Loucy (cell line): ENCODE measurements at regions not wholly inside any gene's neighbourhood (a gene's known extent, or its start where the extent isn't known, plus 50 kb on each side); places are given as distances from the start of the nearest gene placed in this dataset.

Source experiments
- H2AFZ ChIP-seq: fragments of 200-600 bp; sonication (generic); 2 replicates; pipeline ENCODE4 v1.6.0; 2016; ENCODE audit warnings: antibody characterized with exemption, mild to moderate bottlenecking, low read length, moderate library complexity
- H3F3A ChIP-seq: fragments of 200-600 bp; 2 replicates; pipeline ENCODE4 v1.6.0; 2016; ENCODE audit warnings: antibody characterized with exemption, low read depth, mild to moderate bottlenecking
- H3K27me3 ChIP-seq: fragments of 200-600 bp; sonication (generic); 2 replicates; pipeline ENCODE4 v1.6.1; 2014; ENCODE audit warnings: low read length, mild to moderate bottlenecking; ENCODE audit not compliant: insufficient read depth, poor library complexity, severe bottlenecking
- H3K36me3 ChIP-seq: fragments of 200-600 bp; sonication (generic); 2 replicates; pipeline ENCODE4 v1.6.1; 2016; ENCODE audit warnings: low read length; ENCODE audit not compliant: insufficient read depth
- H3K4me1 ChIP-seq: fragments of 200-600 bp; sonication (generic); 2 replicates; pipeline ENCODE4 v1.5.1; 2014; ENCODE audit warnings: low read length, mild to moderate bottlenecking; ENCODE audit not compliant: insufficient read depth, poor library complexity, severe bottlenecking
- H3K4me2 ChIP-seq: fragments of 200-600 bp; sonication (generic); 2 replicates; pipeline ENCODE4 v1.6.0; 2014; ENCODE audit warnings: antibody characterized with exemption, low read length, low read depth, mild to moderate bottlenecking; ENCODE audit not compliant: poor library complexity, severe bottlenecking
- H3K4me3 ChIP-seq: fragments of 200-600 bp; sonication (generic); 2 replicates; pipeline ENCODE4 v1.5.1; 2014; ENCODE audit warnings: low read length, mild to moderate bottlenecking, mixed read lengths; ENCODE audit not compliant: poor library complexity, severe bottlenecking
- H3K79me2 ChIP-seq: fragments of 200-600 bp; sonication (generic); 2 replicates; pipeline ENCODE4 v1.6.1; 2014; ENCODE audit warnings: low read length; ENCODE audit not compliant: insufficient read depth
- H3K9ac ChIP-seq: fragments of 200-600 bp; sonication (generic); 2 replicates; pipeline ENCODE4 v1.6.0; 2014; ENCODE audit warnings: mild to moderate bottlenecking, low read depth, low read length, moderate library complexity; ENCODE audit not compliant: poor library complexity, severe bottlenecking
- H3K9me2 ChIP-seq: fragments of 200-600 bp; sonication (generic); replicated peaks from 2 replicates; pipeline ENCODE4 v1.6.1; 2016; ENCODE audit warnings: low read depth, low read length, mixed read lengths
- H3K9me3 ChIP-seq: fragments of 200-600 bp; sonication (generic); 2 replicates; pipeline ENCODE4 v1.6.1; 2014; ENCODE audit warnings: mild to moderate bottlenecking, antibody characterized with exemption, low read length, low read depth; ENCODE audit not compliant: insufficient read depth
- H4K20me1 ChIP-seq: fragments of 200-600 bp; sonication (generic); 2 replicates; pipeline ENCODE4 v1.6.0; 2014; ENCODE audit warnings: antibody characterized with exemption, low read length, mild to moderate bottlenecking; ENCODE audit not compliant: insufficient read depth, poor library complexity, severe bottlenecking
- EZH2phosphoT487 ChIP-seq: fragments of 200-600 bp; IDR thresholded peaks from 2 replicates; pipeline ENCODE4 v1.6.1; 2018; ENCODE audit warnings: antibody characterized with exemption, mild to moderate bottlenecking, moderate library complexity, borderline replicate concordance
- TF ChIP-seq, protein P1 (sequence below): fragments of 200-600 bp; sonication (generic); conservative IDR thresholded peaks from 2 replicates; pipeline ENCODE4 v1.5.1; 2014; ENCODE audit warnings: mild to moderate bottlenecking, antibody characterized with exemption, low read length

DNA sequence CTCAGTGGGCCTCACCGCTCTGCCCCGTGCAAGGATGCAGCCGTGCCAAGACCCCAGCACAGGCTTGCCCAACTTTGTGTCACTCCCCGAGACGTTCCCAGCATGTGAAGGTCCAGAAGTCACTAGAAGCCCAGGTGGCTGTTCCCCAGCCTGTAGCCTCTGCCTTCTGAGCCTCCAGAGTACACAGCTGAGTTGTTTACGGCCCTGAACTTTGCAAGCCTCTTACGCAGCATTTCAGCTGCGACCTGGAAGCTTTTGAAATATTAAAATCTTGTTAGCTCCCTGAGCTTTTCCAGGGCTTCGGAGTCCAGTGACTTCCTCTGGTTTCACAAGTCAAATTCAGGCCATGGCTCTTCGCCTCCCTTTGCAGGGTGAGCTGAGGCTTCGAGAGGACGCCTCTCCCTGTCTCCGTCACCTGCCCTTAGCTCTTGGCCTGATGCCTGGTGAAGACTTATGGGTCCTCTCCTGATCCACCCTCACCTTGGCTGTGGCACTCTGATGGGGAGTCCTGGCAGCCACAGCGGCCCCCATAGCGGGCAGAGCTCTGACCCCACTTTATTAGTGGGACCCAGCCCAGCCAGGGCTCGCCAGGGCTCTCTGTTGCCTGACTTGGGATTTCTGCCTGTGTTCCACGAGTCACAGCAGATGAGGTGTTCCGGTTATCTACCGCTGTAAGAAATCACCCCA, 76.5 kb upstream of the HPCAL1 start:
- H3K4me3 ChIP-seq: no peak overlapping the region

DNA sequence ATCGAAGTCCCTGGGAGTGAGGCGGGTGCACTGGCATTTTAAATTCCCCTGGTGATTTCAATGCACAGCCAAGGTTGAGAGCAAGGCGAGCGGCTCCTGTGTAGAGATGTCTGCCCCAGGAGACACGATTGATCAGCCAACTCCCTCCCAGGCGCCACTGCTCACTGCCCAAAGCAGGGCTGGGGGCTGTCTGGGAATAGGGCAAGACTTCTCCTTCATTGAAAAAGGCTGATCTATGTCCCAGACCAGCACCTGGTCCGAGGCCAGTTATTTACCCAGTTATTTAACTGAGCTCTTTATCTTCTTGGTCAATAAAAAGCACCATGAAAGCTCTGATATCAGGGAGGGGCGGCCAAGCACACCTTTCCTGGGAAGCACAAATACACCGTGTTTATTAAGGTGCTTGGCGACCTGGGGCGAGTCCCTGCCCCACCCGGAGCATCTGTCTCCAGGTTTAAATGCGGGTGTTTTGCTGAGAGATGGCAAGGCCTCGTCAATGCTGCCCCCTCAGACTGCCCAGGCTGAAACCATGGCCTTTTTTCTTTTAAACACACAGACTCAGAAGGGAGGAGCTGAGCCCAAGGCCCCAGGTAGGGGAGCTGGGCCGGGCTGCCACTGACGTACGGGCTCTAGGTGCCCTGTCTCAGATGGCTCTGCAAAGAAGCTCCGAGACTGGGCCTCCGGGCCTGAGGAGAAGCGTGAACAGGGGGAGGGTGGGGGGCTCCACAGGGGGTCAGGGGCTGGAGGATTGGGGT, 73.9 kb upstream of the HPCAL1 start:
- H3F3A ChIP-seq: no peaks in the 10 kb centered on the region
- H3K79me2 ChIP-seq: no peaks in the 10 kb centered on the region
- no peaks in the 10 kb centered on the region for H3K36me3 ChIP-seq
- H4K20me1 ChIP-seq: no peaks in the 10 kb centered on the region
- H3K9ac ChIP-seq: no peak overlapping the region
- H3K9me2 ChIP-seq: no peaks in the 10 kb centered on the region
- H3K4me3 ChIP-seq: no peak overlapping the region
- H3K27me3 ChIP-seq: no peaks in the 10 kb centered on the region
- H2AFZ ChIP-seq: no peak overlapping the region
- no peak for TF ChIP-seq EZH2phosphoT487
- TF ChIP-seq, protein P1, sequence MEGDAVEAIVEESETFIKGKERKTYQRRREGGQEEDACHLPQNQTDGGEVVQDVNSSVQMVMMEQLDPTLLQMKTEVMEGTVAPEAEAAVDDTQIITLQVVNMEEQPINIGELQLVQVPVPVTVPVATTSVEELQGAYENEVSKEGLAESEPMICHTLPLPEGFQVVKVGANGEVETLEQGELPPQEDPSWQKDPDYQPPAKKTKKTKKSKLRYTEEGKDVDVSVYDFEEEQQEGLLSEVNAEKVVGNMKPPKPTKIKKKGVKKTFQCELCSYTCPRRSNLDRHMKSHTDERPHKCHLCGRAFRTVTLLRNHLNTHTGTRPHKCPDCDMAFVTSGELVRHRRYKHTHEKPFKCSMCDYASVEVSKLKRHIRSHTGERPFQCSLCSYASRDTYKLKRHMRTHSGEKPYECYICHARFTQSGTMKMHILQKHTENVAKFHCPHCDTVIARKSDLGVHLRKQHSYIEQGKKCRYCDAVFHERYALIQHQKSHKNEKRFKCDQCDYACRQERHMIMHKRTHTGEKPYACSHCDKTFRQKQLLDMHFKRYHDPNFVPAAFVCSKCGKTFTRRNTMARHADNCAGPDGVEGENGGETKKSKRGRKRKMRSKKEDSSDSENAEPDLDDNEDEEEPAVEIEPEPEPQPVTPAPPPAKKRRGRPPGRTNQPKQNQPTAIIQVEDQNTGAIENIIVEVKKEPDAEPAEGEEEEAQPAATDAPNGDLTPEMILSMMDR: no peak
- no peaks in the 10 kb centered on the region for H3K9me3 ChIP-seq
- H3K4me1 ChIP-seq: no peaks in the 10 kb centered on the region
- no peak overlapping the region for H3K4me2 ChIP-seq

More for the DNA sequence above, 76.5 kb upstream of the HPCAL1 start:
- no peak overlapping the region for H3K9ac ChIP-seq
- H3K4me2 ChIP-seq: no peak overlapping the region
- H3K9me2 ChIP-seq: no peaks in the 10 kb centered on the region
- no peaks in the 10 kb centered on the region for H3F3A ChIP-seq
- no peaks in the 10 kb centered on the region for H3K36me3 ChIP-seq
- no peaks in the 10 kb centered on the region for H3K9me3 ChIP-seq
- no peak overlapping the region for H2AFZ ChIP-seq
- TF ChIP-seq EZH2phosphoT487: no peak
- TF ChIP-seq, protein P1: no peak
- H3K79me2 ChIP-seq: no peaks in the 10 kb centered on the region
- H3K27me3 ChIP-seq: no peaks in the 10 kb centered on the region
- no peaks in the 10 kb centered on the region for H4K20me1 ChIP-seq
- H3K4me1 ChIP-seq: no peaks in the 10 kb centered on the region

DNA sequence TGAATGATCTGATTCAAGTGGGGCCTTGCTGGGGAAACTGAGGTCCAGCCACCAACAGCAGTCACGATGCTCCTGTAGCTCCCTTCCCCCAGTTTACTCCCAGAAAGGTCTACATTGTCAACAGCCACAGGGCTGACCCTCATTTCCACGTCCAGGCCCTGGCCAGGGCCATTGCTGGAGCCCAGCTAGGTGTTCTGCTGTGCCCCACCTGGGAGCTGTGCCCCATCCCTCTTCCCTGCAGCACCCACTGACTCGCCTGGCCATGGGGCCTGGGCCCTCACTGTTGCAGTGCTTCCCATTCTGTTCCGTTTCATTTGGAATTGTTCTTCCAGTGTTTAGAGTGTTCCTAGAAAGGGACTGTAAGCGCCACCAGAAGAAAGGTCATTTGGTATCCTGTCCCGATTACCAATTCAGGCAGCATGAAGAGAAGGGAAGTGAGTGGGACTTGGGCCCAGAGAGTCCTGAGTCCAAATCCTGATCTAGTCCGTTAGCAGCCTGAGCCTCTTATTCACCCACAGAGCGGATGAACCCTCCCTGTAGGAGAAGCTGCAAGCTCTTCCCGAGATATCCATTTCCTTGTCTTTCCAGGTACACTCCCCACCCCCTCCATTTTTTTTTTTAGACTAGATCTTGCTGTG, 73.1 kb upstream of the HPCAL1 start:
- no peaks in the 10 kb centered on the region for H4K20me1 ChIP-seq
- no peak for TF ChIP-seq EZH2phosphoT487
- TF ChIP-seq, protein P1: no peak
- no peaks in the 10 kb centered on the region for H3K4me1 ChIP-seq
- H3K9ac ChIP-seq: no peak overlapping the region
- no peaks in the 10 kb centered on the region for H3K9me3 ChIP-seq
- no peak overlapping the region for H3K4me2 ChIP-seq
- H3F3A ChIP-seq: no peaks in the 10 kb centered on the region
- H3K79me2 ChIP-seq: no peaks in the 10 kb centered on the region
- H3K4me3 ChIP-seq: no peak overlapping the region
- H2AFZ ChIP-seq: no peak overlapping the region
- H3K9me2 ChIP-seq: no peaks in the 10 kb centered on the region
- no peaks in the 10 kb centered on the region for H3K36me3 ChIP-seq
- no peaks in the 10 kb centered on the region for H3K27me3 ChIP-seq
